Activated CD4-positive, CD25-positive, alpha-beta regulatory T cell (primary cell): ENCODE measurements at regions not wholly inside any gene's neighbourhood (a gene's known extent, or its start where the extent isn't known, plus 50 kb on each side); places are given as distances from the start of the nearest gene placed in this dataset.
"Not testable (repeated sequence)": the region's sequence is repeated elsewhere in the genome, so short reads cannot be mapped to it uniquely, and the experiment has no call there.

Source experiments
- DNase-seq, 4 experiments: peaks; one replicate each; lab custom pipeline; 2025; lab: John Stamatoyannopoulos, UW

DNA sequence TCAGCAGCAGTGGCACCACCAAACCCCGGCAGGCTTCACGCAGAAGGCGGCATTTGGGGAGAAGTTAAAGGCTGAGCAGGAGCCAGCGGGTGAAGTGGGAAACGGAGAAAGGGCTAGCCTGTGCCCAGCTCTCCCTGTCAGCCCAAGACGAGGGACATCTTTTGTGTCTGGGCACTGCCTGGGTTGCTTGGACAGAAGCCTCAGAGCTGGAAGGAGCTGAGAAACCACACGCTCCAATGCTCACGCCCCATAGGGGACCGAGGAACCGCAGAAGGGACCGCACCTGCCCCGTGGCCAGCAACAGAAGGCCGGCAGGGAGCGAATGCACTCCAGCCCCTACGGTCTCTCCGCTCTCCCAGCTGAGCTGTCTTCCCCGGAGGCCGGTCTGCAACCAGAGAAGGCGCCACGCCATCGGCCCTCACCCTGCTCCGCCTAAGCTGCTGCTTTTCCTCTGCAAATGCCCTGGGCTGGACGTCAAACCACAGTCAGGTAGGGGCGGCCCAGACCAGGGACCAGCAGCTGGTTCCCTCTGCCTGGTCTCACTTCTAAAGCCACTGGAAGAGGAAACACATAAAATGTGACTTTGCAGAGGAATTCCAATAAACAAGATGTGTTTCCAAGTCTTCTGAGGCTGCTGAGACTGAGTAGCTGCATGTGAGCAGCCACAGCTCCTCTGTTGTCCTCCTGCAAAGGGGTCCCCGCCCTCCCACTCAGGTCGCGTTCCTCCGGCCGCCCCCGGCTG, 182.4 kb upstream of the ZNF469 start:
- DNase-seq, result not testable (repeated sequence)

DNA sequence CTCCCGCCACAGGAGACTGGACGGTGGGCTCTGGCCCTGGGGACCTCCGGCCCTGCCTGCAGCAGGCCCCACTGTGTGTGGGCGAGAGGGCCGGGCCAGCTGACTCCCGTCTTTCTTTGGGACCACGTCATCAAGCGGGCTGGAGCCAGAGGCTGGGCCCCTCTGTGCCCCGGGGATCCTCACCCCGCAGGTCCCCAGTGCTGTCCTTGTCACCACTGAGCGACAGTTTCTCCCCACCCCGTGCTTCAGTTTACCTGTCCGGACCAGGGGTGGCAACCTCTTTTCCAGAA, 181.9 kb upstream of the ZNF469 start:
- DNase-seq, result no peak

DNA sequence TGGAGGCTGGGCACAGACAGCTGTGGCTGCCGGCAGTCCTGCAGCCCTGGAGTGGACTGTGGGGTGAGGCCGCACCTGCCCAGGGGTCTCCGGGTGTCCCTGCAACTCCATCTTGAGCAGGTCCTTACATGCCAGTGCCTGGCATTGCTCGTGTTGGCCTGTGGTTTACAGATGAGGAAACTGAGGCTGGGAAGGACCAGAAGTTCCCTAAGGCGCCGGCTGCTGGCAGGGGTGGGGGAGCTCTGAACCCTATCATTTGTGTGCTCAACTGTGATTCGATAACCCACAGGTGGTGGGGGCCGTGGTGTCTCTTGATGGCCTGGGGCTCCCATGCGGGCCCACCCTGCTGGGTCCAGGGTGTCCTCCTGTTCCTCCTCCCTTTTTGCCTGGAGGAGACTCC, 181.1 kb upstream of the ZNF469 start:
- not testable (repeated sequence) for DNase-seq

DNA sequence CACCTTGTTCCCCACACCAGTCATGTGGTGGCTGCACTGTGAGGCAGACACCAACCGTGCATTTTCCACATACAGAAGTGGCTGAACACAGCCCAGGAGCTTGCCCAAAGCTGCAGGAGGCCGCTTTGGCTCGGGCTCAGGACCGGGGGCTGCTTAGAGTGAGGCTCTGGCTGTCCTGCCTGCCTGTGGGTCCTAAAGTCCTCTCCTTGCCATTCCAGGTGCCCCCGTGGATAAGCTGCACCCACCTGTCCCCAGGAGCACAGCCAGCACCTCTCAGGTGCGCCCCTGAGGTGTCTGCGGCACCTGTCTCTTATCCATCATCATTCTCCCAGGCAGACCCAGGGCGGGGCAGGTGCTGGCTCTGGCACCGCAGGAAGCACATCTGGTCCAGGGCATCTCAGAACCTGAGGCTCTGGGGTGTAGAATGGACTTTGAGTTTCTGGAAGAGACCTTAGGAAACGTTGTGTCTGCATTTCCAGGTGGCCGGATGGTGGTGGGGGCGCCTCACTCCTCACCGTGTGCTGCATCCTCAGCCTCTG, 180.5 kb upstream of the ZNF469 start:
- no peak for DNase-seq

DNA sequence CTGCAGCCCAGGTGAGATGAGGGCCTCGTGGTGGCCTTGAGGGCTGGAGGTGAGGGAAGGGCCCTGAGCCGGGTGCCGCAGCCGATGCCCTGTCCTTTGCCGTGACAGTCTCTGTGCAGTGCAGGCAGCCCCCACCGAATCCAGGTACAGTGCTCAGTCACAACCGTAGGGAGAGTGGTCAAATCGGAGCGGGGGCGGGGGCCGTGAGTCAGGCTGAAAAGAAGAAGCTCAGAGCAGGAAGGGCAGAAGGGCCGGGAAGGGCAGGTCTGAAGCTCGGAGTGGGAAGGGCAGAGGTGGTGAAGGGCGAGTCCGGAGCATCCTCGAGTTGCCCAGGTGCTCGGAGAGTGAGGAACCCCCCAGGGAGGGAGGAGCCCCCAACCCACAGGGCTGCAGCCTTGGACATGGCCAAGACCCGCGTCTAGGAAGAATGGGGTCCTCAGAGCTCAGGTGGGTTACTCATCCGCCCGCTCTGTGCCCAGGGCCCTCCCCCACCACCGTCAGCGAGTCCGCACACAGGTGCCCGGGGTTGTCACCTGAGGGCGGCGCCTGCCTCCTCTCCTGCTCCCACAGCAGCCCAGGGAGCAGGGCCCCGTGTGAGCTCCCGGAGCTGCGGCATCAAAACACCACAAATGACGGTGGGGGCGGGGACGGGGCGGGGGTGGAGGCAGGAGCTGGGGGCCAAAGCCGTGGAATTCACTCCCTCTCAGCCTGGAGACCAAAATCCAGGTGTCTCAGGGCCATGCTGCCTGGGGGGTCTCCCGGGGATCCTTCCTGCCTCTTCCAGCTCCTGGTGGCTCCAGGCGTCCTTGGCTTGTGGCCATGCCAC, 179.7 kb upstream of the ZNF469 start:
- DNase-seq, result not testable (repeated sequence)

DNA sequence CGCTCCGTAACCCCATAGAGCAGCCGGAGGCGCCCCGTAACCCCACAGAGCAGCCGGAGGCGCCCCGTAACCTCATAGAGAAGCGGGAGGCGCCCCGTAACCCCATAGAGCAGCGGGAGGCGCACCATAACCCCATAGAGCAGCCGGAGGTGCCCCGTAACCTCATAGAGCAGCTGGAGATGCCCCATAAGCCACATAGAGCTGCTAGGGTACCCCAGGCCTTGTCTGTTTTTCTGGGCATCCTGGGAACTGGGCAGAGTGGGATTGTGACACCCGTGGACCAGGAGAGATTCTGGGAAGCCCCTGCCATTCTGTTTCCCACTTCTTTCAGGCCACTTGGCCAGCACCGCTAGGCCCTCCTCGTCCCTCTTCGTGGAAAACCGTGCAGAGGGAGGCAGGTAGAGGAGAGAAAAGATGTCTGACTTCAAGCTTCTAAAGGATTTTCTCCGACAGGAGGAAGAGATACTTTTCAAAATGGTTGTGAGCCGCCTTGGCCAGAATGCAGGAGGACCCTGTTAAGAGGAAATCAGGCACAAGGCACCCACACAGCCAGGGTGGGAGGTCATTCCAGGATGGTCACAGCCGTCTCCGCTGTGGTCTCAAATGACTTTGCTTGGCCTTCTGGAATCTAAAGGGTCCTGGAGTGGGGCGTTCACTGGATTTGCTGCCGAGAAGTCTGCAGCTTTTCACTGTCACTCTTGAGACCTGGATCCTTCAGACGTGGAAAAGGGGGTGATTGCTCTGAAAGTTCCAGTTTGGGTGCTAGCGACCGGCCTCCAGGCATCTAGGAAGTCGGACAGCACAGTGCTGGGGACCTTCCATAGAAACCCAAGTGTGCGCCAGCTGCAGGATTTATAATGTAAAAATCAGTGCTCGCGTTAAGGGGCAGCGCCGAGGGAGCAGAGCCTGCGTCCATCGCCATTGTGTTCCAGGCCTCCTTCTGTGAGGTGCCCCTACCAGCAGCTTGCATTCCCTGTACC, 178.3 kb upstream of the ZNF469 start:
- DNase-seq, result not testable (repeated sequence)

DNA sequence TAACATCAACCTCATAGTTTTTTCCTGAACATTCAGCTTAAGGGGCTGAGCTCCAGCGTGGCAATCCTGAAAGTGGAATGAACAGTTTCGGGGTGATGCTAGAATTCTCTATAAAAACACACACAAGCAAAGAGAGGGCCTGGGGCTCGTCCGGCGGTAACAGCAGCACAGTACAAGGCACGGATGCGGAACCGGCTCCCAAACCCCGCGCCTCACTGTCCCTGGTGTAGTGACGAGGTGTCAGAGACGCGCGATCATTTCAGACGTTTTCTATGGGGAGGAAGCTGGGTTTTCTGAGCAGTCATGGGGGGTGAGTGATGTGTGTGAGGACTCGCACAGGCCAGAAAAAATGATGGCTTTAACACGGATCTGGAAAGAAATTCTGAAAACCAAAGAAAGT, 177.3 kb upstream of the ZNF469 start:
- DNase-seq, result not testable (repeated sequence)

DNA sequence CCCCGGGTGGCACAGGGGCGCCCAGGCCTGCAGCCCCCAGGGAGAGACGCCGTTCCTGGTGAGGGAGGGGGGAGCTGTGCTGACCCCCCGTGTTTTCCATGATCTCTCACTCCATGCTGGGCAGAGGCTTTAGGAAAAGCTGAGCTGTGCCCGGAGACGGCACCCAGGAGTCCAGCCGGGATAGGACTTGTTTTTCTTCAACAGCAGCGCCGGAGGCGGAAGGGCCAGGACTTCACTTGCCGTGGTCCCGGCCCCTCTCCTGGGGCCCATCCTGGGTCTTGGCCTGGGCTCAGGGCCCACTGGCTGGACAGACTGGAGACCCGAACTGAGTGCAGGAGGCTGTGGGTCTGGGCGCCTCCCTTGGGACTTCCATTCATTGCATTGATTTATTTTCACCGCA, 176.8 kb upstream of the ZNF469 start:
- DNase-seq, result not testable (repeated sequence)

DNA sequence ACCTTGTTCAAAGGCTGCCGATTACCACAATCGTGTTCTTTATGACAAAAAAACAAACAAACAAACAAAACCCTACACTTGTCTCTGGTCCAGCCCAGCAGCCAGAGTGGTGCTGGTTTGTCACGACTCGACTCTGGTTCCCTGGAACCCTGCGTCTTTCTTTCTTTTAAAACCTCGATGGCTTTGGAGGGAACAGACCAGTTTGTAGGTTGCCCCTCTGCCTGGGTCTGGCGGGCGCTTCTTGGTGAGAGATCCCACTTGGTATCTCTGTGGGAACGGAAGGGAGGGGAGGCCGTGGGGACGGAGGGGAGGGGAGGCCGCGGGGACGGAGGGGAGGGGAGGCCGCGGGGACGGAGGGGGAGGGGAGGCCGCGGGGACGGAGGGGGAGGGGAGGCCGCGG, 176.2 kb upstream of the ZNF469 start:
- DNase-seq, result not testable (repeated sequence)

DNA sequence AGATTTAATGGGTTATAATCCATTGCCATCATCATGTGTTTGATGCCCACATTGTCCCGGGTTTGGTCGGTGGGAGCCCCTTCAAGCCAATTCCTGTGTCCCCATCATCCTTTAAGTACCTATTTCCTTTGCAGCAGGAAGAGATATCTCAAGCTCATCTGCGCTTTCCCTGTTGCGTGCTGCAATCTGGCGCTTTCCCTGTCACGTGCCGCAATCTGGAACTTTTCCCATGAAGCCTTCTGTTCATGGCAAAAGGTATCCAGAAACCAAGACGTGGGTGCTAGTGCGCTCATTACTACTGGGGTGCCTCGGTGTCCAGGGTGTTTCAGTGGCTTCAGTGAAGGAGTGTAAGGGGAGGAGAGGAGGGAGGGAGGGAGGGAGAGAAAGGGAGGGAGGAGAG, 174.6 kb upstream of the ZNF469 start:
- DNase-seq, result no peak

DNA sequence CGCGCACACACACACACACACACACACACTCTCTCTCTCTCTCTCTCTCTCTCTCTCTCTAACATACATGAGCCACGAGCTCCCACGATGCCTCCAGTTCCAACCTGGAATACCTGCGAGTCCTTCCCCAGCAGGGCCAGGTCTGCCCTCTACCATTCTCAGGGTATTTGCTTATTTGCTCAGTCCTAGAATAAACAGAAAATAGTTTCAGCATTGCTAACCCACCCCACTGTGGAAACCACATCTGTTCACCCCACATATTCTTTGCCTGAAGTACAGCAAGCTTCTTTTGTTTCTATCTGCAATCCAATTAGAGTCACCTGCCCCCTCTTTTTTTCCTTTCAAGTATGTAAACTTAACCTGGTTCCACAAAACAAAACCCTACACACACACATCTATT, 174.0 kb upstream of the ZNF469 start:
- DNase-seq, result not testable (repeated sequence)

DNA sequence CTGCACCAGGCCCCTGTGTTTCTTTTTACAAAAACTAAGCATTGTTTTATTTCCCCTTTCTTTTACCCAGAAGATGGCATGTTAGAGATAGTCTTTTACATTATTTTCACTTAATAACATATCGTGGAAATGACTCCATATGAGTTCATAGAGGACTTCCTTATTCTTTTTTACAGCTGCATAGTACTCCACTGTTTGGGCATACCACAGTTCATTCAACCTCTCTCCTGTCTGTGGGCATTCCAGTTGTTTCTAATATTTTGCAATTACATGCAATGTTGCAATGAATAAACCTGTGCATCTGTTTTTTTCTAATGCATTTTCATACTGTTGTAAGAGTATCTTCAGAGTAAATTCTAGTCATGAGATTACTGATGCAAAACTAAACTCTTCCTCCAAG, 173.2 kb upstream of the ZNF469 start:
- not testable (repeated sequence) for DNase-seq

DNA sequence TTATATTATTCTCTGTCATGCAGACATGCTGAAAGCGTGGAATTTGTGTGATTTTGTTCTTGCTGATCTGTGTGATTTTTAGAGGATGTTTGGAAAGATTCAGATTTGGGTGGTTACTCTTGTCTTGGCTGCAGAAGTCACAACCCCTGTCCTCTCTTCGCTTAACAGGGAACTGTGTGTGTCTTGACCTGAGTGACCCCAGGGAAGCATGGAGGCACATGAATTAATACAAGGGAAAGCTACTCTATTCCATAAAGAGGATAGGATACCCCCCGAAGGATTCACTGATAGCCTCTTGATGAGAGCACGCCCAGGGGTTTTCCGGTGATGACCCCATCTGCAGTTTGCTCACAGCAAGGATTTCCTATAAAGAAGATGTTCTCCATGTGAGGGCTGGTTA, 168.8 kb upstream of the ZNF469 start:
- not testable (repeated sequence) for DNase-seq

DNA sequence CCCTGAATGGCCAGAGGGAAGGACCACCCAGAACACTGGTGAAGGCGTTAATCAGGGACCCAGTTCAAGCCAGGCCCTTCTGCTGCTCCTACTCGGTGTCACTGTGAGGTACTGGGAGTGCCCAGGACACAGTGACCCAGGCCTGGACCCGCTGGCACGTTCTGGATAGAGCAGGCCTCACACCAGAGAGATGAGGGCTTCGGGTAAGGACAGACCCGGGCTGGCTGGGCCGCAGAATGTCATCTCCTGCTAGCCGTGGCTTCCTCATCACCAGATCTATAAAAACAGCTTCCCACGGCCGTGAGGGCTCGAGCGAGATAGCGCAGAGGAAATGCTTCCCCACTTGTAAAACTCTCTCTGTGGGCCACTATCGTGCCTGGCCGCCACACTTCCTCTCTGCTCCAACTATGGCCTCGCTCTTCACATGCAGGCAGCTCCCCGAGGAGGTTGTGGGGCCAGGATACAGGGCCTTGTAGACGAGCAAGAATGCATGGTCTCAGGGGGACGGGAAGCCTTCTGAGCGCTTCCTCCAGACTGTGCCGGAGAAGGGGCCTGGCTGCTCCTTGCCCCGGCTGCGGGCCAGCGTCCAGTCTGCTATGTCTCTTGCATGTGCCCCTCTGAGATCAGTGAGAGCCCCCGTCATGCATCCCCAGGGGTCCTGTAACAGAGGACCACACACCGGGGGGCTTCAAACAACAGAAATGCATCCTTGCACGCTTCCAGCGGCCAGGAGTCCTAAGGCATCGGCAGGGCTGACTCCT, 161.6 kb upstream of the ZNF469 start:
- DNase-seq, result not testable (repeated sequence)

DNA sequence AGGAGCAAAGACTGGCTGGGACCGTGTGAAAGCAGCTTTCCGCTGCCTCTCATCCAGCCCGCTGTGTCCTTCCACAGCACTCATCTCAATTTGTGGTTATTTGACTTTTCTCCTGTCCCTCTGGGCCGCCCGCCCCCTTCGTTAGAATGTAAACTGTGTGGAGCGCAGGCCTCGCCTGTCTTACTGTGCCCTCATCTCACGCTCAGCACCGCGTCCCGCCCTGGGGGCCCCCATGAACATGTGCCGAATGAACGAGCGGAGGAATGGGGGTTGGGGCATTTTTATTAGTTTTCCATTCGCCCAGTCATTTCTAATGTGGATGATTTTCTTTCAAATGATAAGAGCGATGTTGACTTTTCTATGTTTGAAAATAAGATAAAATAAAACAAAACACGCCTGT, 159.1 kb upstream of the ZNF469 start:
- not testable (repeated sequence) for DNase-seq

DNA sequence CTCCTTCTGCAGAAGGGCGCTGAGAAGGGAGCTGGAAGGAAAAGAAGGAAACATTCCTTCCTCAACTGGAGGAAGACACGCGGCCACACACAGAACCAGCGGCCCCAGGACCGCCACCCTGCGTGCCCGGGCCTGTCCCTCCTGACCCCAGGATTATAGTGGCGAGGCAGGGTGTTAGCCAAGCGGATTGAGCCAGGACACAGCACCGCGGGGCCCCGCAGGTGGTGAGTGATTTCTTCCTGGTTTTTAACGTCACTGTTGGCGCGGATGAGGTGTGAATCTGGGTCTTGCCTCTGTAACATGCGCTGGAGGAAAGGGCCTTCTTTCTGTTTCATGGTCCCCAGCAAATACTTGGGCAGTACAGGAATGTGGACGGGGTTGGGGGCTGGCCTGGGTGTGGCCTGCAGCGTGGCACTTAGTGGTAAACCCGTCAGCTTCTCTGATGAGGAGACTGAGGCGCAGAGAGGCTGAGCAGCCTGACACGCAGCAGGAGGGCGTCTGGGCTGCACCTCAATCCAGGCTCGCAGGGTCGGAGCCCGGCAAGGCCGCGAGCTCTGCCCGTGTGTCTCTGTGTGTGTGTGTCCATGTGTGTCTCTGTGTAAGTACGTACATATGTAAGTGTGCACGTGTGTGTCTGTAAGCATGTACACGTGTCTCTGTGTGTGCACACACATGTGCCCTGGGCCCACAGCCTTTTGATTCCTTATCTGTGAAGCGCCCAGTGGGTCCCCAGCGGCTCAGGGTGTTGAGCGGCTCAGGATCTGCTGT, 158.4 kb upstream of the ZNF469 start:
- not testable (repeated sequence) for DNase-seq

DNA sequence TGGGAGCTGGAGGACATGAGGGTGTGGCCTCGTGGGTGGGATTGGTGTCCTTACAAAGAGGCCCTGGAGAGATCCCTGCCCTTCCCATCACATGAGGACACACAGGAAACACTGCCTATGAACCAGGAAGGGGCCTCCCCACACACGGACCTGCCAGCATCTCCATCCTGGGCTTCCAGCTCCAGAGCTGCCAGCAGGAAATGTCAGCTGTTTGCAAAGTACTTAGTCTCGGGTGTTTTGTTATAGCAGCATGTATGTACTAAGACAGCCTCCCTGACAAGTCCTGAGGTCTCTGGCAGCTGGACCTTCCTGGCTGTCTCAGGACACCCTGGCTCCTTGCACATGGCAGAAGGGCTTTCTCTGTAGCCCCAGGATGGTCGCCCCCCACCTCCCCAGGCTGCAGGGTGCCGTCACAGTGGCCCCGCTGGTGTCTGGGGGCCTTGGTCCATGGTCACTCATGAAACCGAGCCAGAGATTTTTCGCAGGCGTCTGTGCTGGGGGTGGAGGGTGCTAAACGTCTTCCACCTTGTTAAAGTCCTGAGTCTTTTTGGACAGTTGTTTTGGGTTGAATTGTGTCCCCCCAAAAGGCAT, 157.0 kb upstream of the ZNF469 start:
- not testable (repeated sequence) for DNase-seq

DNA sequence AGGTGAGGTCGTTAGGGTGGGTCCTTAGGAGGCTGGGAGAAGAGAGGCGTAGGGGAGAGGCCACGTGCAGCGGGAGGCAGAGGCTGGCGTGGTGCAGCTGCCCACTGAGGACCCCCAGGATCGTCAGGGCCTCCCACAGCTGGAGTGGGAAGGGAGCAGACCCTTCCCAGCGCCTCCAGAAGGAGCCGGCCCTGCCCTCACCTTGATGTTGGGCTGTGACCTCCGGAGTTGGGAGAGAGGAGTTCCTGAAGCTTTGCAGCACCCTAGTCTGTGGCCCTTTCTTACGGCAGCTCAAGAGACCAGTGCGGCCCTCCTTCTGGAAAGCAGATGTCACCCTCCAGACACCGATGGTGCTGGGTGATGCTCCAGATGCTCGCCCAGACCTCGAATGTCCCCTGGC, 156.5 kb upstream of the ZNF469 start:
- not testable (repeated sequence) for DNase-seq

DNA sequence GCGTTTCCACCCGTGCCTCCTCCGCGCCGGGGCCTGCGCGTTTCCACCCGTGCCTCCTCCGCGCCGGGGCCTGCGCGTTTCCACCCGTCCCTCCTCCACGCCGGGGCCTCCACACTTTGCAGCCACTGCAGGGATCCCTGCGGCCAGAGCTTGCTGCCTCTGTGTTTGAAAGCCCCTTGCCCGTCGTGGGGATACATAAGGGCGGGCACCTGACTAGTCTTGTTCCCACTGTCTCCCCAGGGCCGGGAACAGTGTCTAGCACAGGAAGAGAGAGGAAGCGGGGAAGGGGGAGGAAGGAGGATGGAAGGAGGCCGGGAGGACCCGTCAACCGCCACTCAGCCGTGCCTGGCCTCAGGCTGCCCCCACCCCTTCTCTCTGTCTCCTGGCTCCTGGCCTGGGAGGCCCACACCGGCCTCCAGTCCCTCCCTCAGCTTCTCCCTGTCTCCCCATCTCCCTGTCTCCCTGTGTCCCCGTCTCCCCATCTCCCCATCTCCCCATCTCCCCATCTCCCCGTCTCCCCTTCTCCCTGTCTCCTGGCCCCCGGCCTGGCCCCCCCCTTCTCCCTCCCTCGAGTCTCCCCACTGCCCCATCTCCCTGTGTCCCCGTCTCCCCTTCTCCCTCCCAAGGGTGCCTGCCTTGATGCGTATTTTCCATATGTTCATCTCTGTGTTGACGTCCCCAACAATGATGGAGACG, 155.6 kb upstream of the ZNF469 start:
- not testable (repeated sequence) for DNase-seq
